ENCODE measurements at regions not wholly inside any gene's neighbourhood (a gene's known extent, or its start where the extent isn't known, plus 50 kb on each side); places are given as distances from the start of the nearest gene placed in this dataset.

DNA sequence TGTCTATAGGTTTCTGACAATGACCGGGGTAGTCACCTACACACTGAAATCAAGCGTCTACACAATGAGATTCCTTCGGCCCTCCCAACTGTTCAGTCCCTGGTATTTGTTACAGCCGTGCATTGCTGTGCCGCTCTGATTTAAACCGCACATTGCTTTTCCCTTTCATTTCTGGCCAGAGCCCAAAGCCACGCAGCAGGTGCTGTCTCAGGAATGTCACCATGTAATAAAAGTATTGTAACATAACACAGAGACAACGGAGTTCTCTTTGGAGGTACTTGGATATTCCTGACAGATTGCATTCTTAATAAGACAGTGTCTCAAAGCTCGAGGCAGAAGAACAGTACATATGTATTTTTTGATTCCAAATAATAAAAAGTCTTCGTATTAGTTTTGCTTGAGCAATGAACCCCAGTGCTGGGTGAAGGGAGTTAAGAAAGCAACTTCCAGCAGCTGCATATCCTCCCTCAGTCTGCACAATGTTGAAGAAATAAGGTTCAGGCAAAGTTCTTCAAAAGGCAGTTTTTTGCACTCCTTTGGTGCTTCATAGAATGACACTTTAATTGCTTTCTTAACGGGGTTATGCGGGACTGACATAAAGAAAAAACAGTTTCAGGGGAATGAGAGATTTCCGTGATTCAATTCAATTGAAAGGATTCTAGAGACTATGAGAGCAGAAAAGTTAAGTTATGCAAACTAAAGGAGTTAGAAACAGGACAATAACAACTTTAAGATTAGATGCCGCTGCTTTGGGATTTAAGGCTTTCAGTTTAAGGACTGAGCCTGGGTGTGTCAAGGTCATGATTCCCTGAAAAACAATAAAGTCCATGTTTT lies 288.7 kb upstream of the FLRT2 start:
- DNase-seq = no peak

DNA sequence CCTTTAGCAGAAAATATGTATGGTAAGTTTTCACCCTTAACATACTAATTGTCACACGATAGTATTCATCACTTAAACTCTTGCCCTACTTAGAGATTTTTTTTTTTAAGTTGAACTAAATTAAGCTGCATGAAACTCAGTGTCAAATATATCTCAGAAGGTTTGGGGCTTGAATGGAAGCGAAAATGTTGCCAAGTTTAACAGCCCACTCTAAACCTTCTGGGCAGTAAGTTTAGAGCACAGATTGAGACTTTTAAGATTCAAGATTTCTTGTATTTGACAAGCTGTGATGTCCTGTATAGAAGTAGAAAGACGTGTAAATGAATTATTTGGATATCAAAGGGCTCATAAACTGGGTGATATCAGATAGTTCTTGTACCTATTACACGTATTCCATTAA lies 287.3 kb upstream of the FLRT2 start:
- DNase-seq = no peak

DNA sequence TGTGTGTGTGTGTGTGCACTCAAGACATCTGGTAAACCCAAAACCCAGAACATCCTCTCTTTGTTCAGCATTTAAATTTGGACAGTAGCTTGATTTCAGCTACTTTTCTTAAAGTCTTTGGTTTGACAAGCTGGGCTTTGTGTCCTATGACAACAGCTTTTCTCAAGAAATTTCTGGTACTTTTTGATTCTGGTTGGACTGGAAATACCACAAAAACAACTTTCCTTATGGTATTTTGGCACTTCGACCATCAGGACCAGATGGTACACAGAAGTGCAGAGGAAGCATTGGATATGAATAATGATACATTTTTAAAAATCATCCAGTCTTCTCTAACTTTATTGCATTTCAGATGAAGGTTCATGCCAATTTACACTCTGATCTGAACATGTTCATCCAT lies 286.6 kb upstream of the FLRT2 start:
- DNase-seq = no peak

DNA sequence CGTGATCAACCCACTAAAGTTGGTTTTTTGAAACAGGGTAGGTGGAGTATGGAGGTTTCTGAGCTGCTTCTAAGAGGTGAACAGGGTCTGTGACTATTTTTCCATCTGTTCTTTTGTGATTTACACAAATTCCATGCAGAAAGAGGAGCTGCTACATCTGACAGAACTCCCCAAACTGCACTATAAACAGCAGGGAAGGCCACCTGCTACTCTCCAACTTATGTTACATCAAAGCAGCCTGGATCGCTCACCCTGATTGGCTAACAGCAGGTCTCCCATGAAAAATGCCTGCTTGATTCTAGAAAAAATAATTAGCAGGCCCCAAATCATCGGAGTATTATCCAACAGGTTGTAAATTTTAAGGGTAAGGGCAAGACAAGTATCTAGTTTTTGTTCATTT lies 282.9 kb upstream of the FLRT2 start:
- DNase-seq = no peak

DNA sequence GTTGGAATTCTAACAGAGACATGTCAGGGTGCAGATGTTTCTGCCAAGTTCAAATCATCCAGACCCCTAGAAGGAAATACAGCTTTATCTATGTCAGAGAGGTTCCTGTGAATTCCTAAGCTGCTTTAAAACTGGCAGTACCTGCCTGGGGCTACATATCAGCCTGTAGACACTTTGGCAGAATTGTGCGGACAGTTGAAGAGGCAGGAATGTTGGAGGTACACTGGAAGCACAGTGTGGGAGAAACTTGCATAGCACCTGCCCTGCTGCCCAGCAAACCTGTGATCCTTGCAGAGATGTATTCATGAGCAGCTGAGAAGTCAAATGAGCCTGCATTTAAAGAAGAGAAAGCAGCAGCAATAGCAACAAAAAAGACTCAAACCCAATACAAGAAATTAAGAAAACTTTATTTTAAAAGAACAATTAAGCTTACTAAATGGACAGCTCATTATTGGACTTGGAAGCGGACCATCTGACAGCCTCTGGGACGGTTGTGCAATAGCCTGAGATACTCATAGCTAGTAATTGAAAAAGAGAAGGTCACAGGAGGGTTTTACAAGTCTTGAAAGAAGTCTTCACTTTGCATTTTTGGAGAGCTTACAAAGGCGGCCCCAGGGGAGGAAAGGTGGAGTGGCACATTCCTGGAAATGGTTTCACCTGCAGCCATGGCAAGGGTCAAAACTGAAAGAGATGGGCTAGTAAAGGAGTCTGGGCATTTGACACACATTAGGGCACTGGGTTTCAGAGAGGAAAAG lies 280.9 kb upstream of the FLRT2 start:
- DNase-seq = no peak

DNA sequence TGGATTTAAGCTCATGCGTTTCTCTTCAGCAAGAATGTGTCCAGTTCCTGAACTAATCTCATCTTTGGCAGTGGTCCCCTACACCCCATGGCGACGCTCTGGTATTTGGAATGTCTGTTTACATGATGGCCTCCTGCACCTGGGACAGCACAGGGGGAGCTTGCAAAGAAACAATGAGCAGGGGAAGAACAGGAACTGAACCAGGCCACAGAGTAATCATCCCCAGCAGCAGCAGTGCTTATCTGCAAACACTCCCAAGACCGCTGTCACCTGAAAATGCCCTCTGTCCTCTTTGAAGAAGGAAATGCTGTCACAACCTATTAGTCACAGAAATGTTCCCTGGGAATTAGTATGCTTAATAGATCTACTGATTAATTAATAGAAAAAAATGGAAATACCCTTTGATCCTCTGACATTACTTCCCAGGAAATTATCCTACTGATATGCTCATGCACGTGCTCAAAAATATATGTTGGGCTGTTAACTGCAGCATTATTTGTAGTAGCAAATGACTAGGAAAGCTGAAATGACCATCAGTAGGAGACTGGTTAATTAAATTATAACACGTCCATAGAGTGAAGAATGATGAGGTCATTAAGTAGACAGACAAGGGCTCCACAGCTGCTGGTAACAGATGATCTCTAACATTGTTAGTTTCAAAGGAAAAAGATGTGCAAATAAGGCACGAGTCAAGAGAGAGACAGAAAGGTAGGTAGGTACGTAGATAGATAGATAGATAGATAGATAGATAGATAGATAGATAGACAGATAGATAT lies 279.3 kb upstream of the FLRT2 start:
- DNase-seq = no peak

DNA sequence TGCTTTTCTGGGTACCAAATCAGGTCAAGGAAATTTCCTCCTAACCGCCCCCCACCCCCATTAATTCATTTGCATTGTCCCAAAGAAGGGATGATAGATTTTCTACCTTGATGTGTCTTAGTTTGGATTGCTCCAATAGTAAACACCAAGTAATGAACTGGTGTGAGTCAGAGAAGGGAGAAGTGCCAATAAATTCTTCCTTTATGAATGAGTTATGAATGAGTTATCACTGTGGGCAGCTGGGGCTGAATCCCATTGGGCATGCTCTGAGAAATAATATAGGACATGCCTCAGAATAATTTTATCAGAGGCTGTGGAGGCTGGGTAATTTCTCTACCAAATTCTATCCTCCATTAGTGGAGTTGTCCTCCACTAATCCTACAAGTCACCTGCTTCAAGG lies 277.9 kb upstream of the FLRT2 start:
- no peak for DNase-seq

DNA sequence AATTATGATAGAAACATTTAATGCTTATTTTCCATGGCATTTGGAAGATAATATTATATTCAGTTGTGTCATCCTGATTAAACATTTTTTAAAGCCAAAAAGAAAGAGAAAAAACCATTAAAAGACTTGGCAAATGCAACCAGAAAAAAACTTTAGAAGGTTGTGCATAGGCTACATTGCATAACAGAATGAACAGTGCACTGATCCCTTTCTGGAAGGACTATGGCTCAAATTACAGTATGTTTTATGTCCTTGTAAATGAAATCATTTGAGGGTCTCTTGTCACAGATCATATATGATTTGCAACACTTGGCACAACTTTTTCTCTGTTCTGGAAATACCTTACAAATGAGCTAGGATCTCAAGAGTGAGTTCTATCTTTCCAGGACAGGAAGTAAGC lies 275.2 kb upstream of the FLRT2 start:
- no peak for DNase-seq

DNA sequence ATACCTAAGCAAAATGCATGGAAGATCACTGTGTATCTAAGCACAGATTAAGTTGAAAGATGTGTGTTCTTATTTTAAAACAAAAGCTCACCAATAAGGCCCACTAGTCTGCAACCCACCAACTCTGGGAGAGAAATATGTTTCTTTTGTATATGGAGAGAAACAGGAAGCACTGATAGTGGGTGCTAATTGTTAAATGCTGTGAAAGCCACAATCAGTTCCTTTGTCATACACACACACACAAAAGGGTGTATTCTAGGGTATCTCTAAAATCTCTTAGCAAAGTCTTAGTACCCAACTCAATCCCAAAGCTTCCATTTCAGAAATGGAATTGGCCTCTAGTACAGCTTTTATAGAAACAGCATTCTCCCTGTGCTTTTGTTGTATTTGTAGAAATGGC lies 272.7 kb upstream of the FLRT2 start:
- no peak for DNase-seq

DNA sequence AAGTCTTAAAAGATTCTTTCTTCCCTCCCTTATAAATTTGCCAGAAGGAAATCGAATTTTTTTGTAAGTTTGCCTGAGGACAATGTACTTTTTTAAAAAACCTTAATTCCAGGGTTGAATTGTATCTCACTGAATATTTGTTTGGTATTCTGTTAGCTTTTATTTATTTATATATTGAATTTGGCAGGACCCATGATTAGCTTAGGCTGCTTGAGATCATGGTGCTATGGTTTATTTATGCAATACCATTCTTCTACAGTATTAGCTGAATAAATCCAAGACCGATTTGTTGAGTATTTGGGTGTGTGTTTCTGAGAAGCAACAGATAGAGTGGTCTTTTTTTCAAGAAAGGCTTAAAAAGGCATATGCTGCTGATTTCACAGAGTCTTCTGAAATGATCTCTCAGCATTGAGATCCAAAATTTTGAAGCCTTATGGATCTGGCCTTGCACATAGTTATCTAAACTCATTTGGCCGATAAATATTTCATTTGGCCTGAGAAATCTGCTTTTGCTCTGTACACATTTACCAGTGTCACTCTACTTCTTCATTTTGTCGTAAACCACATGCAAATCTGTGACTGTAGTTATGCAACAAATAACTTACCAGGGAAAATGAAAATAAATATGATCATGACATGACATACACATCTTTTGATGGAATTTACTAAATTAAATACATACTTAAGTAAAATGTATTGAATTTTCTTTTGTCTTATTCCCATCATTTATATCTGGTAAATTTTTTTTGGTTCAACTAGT lies 265.8 kb upstream of the FLRT2 start:
- no peak for DNase-seq

DNA sequence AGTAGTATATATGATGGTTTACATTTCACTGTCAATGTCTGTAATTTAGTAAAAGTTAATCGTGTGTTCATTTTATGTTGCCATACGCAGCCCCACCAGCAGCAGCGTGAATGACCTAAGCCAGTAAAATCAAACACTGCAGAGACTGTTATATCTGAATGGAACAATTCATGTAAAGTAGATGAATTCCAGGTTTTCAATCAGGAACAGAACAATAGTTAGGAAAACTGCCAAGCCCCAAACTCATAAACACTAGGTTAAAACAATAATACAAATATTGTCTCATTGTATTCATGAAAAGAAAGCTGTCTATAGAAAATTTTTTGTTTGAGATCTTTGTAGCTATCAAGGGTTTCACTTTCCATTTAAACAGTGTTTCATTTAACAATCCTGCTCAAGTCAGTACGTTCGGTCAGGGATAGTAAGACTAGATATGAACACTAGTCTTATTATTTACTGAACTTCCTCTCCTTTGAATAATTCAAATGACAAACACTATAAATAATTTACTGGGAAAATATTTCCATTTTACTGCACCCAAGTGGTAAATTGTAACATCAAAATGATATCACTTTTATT lies 256.8 kb upstream of the FLRT2 start:
- DNase-seq = no peak

DNA sequence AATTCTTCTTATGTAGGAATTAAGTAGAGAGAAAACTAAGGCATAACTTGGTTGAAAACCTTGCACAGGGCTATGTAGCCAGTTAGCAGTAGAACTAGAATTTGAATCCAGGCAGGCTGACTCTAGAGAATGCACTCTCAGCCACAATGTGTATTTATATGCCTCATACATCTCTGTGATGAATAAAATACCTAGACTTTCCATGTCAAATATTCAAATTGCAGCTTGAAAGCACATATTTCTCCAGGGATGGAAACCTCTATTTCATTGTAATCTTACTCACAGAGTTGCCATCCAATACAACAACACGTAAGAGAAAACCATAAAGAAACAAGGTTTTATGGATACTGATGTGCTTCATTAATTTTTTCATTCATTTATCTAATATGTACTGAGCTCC lies 256.0 kb upstream of the FLRT2 start:
- no peak for DNase-seq

DNA sequence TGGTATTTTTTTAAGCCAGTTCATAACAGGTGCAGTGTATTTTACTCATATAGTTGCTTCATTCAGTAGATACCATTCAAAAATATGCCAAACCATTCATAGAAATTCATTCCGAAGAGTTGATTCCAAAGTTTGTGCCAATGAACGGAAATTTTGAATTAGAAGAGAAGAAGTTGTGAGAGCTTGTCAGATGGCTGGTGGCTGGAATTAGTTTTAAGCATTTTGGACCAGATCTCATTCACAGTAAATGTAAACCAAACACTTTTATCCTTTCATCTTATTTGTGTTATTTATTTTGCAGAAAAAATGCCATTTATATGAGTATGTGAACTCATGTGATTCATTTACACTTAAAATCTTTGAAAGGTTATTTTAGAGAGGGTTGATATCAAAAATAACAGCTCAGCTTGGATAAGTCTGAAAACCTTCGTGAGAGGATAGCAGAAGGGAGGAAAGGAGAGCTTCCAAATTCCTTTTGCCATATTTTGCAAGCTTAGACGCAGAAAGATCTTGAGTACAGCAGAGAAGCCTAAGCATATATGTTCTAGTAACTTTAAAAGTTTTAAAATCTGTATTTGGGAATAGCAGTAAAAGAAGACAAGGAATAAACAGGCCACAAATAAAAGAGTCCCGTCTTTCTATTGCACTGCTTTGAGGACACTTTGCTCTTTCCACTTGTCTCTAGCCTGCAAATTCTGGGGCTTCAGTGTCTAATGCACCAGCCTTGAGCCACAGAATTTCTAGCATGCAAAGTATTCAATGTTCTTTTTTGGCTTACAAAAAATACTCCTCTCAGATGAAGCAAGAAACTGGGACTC lies 253.6 kb upstream of the FLRT2 start:
- DNase-seq = no peak

DNA sequence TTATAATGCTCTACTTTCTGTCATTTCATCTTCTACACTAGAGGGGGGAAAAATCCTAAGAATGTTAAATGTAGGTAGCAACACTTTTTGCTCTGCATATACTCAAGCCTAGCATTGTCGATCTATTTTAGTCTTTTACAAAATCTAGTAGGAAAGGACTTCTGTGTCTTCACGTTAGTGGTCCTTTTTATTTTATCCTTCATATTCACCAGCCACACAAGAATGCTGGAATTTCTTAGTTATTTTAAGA lies 253.0 kb upstream of the FLRT2 start:
- no peak for DNase-seq

DNA sequence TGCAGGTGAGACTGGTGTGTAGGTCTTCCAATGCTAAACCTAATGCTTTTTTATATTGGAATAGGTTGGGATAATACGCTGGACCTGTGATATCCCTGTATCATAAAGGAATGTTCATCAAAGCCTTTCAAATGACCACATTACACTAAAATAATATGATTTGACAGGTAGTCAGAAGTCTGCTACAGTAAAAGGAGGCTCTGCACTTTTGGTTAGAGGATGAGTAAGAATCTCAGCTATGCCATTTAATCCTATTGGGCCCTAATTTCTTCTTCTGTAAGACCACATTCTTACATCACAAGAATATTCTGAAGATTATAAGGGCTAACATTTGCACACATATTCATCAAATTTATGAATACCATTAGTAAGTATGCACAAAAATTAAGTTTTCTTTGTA lies 250.5 kb upstream of the FLRT2 start:
- DNase-seq = no peak

DNA sequence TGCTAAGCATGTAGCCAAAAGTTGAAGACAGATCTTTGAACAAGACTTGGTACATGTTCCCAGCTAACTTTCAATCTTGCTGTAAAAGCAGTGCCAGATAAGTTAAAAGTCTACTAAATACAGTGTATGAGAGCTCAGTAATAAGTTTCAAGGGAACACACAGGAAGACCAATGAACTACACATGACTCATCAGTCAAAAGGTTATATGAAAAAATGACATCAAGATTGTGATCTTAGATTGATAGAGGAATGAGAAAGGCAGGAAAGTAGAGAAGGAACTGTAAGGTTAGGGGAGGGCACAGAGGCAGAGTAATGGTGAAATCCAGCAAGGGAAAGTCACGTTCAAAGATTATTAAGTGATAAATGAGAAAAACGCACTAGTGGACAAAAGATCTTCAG lies 249.9 kb upstream of the FLRT2 start:
- DNase-seq = no peak

DNA sequence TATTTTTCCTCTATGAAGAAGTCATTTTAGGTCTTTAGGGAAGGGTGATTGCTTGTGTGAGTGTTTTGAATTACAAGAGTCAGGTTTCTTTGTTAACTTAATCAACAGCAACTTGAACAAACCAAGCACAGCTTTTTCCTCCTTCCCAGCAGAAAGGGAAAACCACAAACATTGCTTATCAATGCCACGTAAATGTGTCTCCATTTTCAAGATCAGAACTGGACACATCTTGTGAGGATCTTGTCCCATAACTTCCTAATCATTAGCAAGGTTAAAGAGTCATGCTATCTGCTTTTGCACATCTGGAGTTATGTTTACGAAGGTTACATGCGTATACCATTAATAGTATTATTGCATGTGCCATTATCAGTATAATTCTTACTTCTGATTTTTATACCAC lies 248.0 kb upstream of the FLRT2 start:
- DNase-seq = no peak

DNA sequence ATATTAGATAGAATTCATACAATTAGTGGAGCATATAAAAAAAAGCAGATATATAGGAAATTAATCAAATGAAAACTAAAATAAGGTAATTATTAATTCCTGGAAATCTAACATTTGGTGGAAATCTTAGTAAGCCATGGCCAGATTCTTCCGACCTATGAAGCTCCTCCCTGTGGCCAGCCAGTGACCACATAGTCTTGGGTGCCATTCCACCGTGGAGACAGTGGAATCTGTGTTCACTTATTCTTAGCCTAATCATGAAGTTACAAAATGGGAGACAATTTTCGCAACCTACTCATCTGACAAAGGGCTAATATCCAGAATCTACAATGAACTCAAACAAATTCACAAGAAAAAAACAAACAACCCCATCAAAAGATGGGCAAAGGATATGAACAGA lies 241.9 kb upstream of the FLRT2 start:
- DNase-seq = no peak

DNA sequence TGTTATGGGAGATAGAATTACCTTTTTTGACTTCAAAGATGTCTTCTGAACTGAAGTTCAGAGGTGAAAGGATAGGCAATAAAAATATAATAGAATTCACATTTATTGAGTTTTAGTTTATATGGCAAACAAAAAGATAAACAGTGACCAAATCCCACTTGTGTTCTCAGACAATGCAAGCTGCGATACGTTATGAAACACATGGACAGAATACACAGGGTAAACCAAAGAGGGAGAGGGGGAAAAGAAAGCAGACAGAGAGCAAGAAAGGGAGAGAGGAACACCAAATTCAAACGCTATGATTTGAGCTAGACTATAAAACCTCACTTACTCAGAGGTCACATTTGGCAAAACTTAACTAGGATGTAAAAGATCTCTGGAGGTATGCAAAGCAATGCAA lies 238.2 kb upstream of the FLRT2 start:
- no peak for DNase-seq

DNA sequence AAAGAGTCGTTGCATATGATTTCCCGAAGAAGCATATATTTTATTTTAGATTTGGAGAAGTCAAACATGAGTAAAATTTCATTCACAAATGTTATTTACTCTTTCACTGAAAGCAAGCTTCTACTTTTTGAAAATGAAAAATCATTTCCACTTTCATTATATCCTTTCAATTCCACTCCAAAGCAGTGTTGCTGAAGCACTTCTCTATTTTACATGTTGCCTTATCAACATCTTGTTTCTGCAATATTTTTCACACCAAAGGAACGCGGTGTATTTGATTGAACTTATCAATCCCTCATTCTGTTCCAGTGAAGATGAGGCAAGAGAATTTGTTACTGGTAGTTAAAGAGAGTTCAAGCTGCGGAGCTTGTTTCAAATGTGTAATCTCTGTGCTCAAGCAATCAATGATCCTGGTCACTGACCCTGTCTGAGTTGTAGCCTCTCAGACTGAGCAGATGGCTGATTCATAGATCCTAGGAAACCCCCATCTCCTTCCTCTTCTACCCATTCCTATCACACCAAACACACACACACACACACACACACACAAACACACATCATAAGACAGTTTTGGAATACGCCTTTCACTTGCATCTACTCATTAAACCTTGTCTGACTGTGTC lies 236.2 kb upstream of the FLRT2 start:
- DNase-seq = no peak

DNA sequence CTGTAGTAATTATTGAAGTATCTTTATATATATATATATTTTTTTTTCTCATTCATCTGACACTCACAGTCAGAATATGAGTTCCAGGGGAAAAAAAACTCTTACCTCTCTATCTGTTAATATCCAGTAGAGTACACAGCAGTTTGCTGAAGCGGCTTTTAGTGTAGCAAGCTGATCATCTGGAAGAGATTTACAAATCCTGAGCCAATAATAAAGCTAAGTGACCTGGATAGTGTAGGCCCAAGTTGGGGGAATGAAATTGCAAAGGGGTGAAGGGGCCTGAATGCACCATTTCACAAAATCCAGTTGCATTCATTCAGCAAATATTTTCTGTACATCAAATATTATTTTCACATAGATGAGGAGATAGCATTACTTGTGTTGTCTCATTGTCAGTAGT lies 234.6 kb upstream of the FLRT2 start:
- DNase-seq = no peak

Data from CD4-positive, alpha-beta T cell treated with Interleukin-1 beta for 1 hour (primary cell).